IPS-NIHi7 (cell line): ENCODE measurements at regions not wholly inside any gene's neighbourhood (a gene's known extent, or its start where the extent isn't known, plus 50 kb on each side); places are given as distances from the start of the nearest gene placed in this dataset.
"Not testable (repeated sequence)": the region's sequence is repeated elsewhere in the genome, so short reads cannot be mapped to it uniquely, and the experiment has no call there.

Experiments
- DNase-seq: peaks from one replicate; pipeline ENCODE4 v3.0.0; 2012; ENCODE audit warnings: mixed read lengths; ENCODE audit errors: extremely low spot score

- not testable (repeated sequence) for DNase-seq
Observed at GRCh38 chr9:41367301-41367700, 178.2 kb upstream of the ZNG1F start.

- DNase-seq, result not testable (repeated sequence)
Observed at GRCh38 chr9:41361790-41362189, 172.7 kb upstream of the ZNG1F start.

GRCh38 chr9:41359116-41359515, 170.0 kb upstream of the ZNG1F start:
- DNase-seq, result not testable (repeated sequence)

- DNase-seq, result not testable (repeated sequence)
Observed at GRCh38 chr9:41358682-41359081, 169.6 kb upstream of the ZNG1F start.

- not testable (repeated sequence) for DNase-seq
Observed at GRCh38 chr9:41357918-41358404, 168.8 kb upstream of the ZNG1F start.

GRCh38 chr9:41357350-41357748, 168.2 kb upstream of the ZNG1F start:
- not testable (repeated sequence) for DNase-seq

- not testable (repeated sequence) for DNase-seq
Observed at GRCh38 chr9:41356588-41357349, 167.7 kb upstream of the ZNG1F start.

GRCh38 chr9:41355712-41356450, 166.8 kb upstream of the ZNG1F start:
- DNase-seq, result not testable (repeated sequence)

GRCh38 chr9:41354978-41355377, 165.9 kb upstream of the ZNG1F start:
- DNase-seq, result not testable (repeated sequence)

- DNase-seq, result not testable (repeated sequence)
Observed at GRCh38 chr9:41354060-41354934, 165.2 kb upstream of the ZNG1F start.

GRCh38 chr9:41353026-41353425, 163.9 kb upstream of the ZNG1F start:
- DNase-seq, result not testable (repeated sequence)

GRCh38 chr9:41352390-41352789, 163.3 kb upstream of the ZNG1F start:
- not testable (repeated sequence) for DNase-seq

GRCh38 chr9:41347893-41348292, 158.8 kb upstream of the ZNG1F start:
- not testable (repeated sequence) for DNase-seq

GRCh38 chr9:41332562-41332961, 143.4 kb upstream of the ZNG1F start:
- DNase-seq, result not testable (repeated sequence)

- DNase-seq, result not testable (repeated sequence)
Observed at GRCh38 chr9:41321277-41321676, 132.2 kb upstream of the ZNG1F start.

GRCh38 chr9:41308953-41309352, 119.8 kb upstream of the ZNG1F start:
- not testable (repeated sequence) for DNase-seq

GRCh38 chr9:41285744-41286143, 96.6 kb upstream of the ZNG1F start:
- not testable (repeated sequence) for DNase-seq

- not testable (repeated sequence) for DNase-seq
Observed at GRCh38 chr9:41280299-41281238, 91.5 kb upstream of the ZNG1F start.

GRCh38 chr9:41279437-41279836, 90.3 kb upstream of the ZNG1F start:
- DNase-seq, result not testable (repeated sequence)

- not testable (repeated sequence) for DNase-seq
Observed at GRCh38 chr9:41279033-41279432, 89.9 kb upstream of the ZNG1F start.
